GM12878 (cell line): ENCODE measurements at regions not wholly inside any gene's neighbourhood (a gene's known extent, or its start where the extent isn't known, plus 50 kb on each side); places are given as distances from the start of the nearest gene placed in this dataset.

ENCODE experiments used
- ATAC-seq: fragments of 200-7000 bp; cut with Tn5 transposase; 3 replicates; pipeline ENCODE4 v1.9.1; 2020; ENCODE audit warnings: mild to moderate bottlenecking, moderate library complexity
- BruUV-seq: library from RNA; stranded (reverse); fragments of 400-500 nt; replicated peaks from 2 replicates; lab custom pipeline; 2021; lab: Mats Ljungman, UMichigan
- CTCF ChIA-PET: fragments of 300-600 bp; sonication (Branson Sonifier 250); formaldehyde crosslinking; extraction: SDS; loops from one replicate; lab custom pipeline; 2021; ENCODE audit warnings: inconsistent platforms; lab: Yijun Ruan, JAX
- POLR2A ChIA-PET: fragments of 350-600 bp; formaldehyde crosslinking; extraction: SDS; loops from one replicate; lab custom pipeline; 2021; ENCODE audit warnings: inconsistent platforms; lab: Charles Lee
- RAD21 ChIA-PET: fragments of 300-600 bp; sonication (Branson Sonifier 250); formaldehyde crosslinking; loops from one replicate; lab custom pipeline; 2023; ENCODE audit warnings: antibody characterized with exemption; ENCODE audit not compliant: unreplicated experiment; lab: Charles Lee
- SMC1A ChIA-PET: fragments of 300-600 bp; sonication (Branson Sonifier 250); formaldehyde crosslinking; loops from one replicate; lab custom pipeline; 2023; ENCODE audit not compliant: unreplicated experiment, uncharacterized antibody; lab: Charles Lee
- DNase-seq: peaks from one replicate; pipeline ENCODE4 v3.0.0-alpha.2; 2011; ENCODE audit warnings: low read depth, low spot score
- FAIRE-seq: peaks from 3 replicates; lab custom pipeline; 2011; peaks lifted over from hg19 to GRCh38; lab: Jason Lieb, UNC
- H2AFZ ChIP-seq: 2 replicates; pipeline ENCODE4 v1.6.0; 2011; ENCODE audit warnings: low read depth, low read length, control low read depth; ENCODE audit not compliant: control insufficient read depth
- H3K27ac ChIP-seq: 2 replicates; pipeline ENCODE4 v1.5.1; 2011; ENCODE audit warnings: control low read depth; ENCODE audit not compliant: control insufficient read depth, insufficient read depth
- H3K27me3 ChIP-seq, 2 experiments: replicated peaks in 1 of 2; 2 replicates each; pipeline versions ENCODE4 v1.6.0 to v1.6.1; 2011; ENCODE audit warnings: low read length in 1 of 2; ENCODE audit not compliant: control insufficient read depth in 2 of 2, insufficient read depth in 2 of 2
- H3K36me3 ChIP-seq, 2 experiments: 2 replicates each; pipeline ENCODE4 v1.5.1; 2011; ENCODE audit warnings: low read length in 1 of 2; ENCODE audit not compliant: control insufficient read depth in 2 of 2, insufficient read depth in 2 of 2
- H3K4me1 ChIP-seq: 2 replicates; pipeline ENCODE4 v1.6.1; 2011; ENCODE audit warnings: mild to moderate bottlenecking, low read length, moderate library complexity, mixed read lengths; ENCODE audit not compliant: control insufficient read depth, insufficient read depth
- H3K4me2 ChIP-seq: 2 replicates; pipeline ENCODE4 v1.6.0; 2011; ENCODE audit warnings: control low read depth; ENCODE audit not compliant: control insufficient read depth, insufficient read depth
- H3K4me3 ChIP-seq: fragments of 200-600 bp; sonication (generic); 2 replicates; pipeline ENCODE4 v1.5.1; 2016
- H3K79me2 ChIP-seq: 2 replicates; pipeline ENCODE4 v1.6.0; 2011; ENCODE audit warnings: low read length; ENCODE audit not compliant: control insufficient read depth, insufficient read depth
- H3K9ac ChIP-seq: 2 replicates; pipeline ENCODE4 v1.8.0; 2011; ENCODE audit warnings: low read length, control low read depth, mixed read lengths; ENCODE audit not compliant: control insufficient read depth, insufficient read depth
- H3K9me3 ChIP-seq: replicated peaks from 3 replicates; pipeline ENCODE4 v1.5.1; 2011; ENCODE audit warnings: mild to moderate bottlenecking, low read length; ENCODE audit not compliant: control insufficient read depth, insufficient read depth
- H4K20me1 ChIP-seq: 2 replicates; pipeline ENCODE4 v1.6.0; 2011; ENCODE audit not compliant: control insufficient read depth, insufficient read depth
- DPF2 ChIP-seq: fragments of 450-650 bp; IDR thresholded peaks from 2 replicates; pipeline ENCODE4 v1.6.1; 2017; ENCODE audit warnings: mild to moderate bottlenecking
- EGR1 ChIP-seq, 2 experiments: IDR thresholded peaks; 1 replicate in 1 of 2; 2 replicates in 1 of 2; pipeline ENCODE4 v1.6.1; 2011 to 2012; ENCODE audit warnings: low read depth in 2 of 2, low read length in 2 of 2, borderline replicate concordance in 1 of 2, mild to moderate bottlenecking in 1 of 2, moderate library complexity in 1 of 2
- ZBTB4 ChIP-seq: fragments of 450-650 bp; formaldehyde crosslinking; IDR thresholded peaks from 2 replicates; pipeline ENCODE4 v1.4.0; 2022; ENCODE audit warnings: mild to moderate bottlenecking, moderate library complexity
- WGBS: methylation state at CpG from one replicate; pipeline ENCODE4 v1.1.6; 2016; ENCODE audit warnings: low lambda C conversion rate; ENCODE audit not compliant: insufficient replicate concordance, insufficient coverage; ENCODE audit errors: missing lambda C conversion rate; 5-methylcytosine and 5-hydroxymethylcytosine counted together
- in situ Hi-C: fragments of 300-500 bp; cut with MboI; formaldehyde crosslinking; loops from 9 replicates; pipeline ENCODE4 v1.14.3; 2018; ENCODE audit warnings: mixed read lengths
- intact Hi-C: fragments of 100-400 bp; cut with micrococcal nuclease; formaldehyde crosslinking; loops from one replicate; pipeline ENCODE4 v1.14.2; 2022; ENCODE audit not compliant: unreplicated experiment
- TF ChIP-seq, protein P1 (sequence below), 3 experiments: IDR thresholded peaks in 2 of 3; conservative IDR thresholded peaks in 1 of 3; 2 replicates each; pipeline ENCODE4 v1.5.1; 2011; ENCODE audit warnings: low read depth in 3 of 3, low read length in 3 of 3, mild to moderate bottlenecking in 3 of 3, control low read depth in 2 of 3, moderate library complexity in 2 of 3, inconsistent platforms in 1 of 3, mixed read lengths in 1 of 3; ENCODE audit not compliant: control insufficient read depth in 2 of 3, insufficient read depth in 1 of 3; ENCODE audit errors: extremely low read depth in 1 of 3

DNA sequence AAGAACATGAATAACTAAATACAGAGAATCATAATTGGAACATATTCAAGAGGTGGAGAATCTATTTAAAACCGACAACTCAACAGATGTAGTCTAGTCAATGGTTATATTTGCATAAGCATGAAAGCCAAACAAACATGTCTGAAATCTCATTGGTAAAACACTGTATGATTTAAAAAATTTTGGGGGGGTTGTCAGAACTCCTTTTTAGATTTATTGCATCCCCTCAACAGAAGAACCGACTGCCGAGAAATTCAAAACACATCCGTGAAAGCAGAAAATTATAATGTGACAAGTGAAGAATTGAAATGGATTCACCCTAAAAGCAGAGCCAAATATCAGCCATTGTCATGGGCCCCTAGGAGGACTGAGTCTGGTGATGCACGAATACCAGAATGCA, 633.4 kb upstream of the KCNMB2 start:
- intact Hi-C loops (no loop called here), in situ Hi-C loops (no loop called here)
- ChIA-PET SMC1A (no interaction called here), POLR2A (no interaction called here), RAD21 (no interaction called here), CTCF (no interaction called here)
- H3K4me1 ChIP-seq = no peaks in the 10 kb centered on the region
- no peak overlapping the region for H3K9ac ChIP-seq
- no peaks in the 10 kb centered on the region; the same call in 2 of the 3 replicates for H3K9me3 ChIP-seq
- TF ChIP-seq, protein P1, sequence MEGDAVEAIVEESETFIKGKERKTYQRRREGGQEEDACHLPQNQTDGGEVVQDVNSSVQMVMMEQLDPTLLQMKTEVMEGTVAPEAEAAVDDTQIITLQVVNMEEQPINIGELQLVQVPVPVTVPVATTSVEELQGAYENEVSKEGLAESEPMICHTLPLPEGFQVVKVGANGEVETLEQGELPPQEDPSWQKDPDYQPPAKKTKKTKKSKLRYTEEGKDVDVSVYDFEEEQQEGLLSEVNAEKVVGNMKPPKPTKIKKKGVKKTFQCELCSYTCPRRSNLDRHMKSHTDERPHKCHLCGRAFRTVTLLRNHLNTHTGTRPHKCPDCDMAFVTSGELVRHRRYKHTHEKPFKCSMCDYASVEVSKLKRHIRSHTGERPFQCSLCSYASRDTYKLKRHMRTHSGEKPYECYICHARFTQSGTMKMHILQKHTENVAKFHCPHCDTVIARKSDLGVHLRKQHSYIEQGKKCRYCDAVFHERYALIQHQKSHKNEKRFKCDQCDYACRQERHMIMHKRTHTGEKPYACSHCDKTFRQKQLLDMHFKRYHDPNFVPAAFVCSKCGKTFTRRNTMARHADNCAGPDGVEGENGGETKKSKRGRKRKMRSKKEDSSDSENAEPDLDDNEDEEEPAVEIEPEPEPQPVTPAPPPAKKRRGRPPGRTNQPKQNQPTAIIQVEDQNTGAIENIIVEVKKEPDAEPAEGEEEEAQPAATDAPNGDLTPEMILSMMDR (IDR thresholded peaks at IDR 0.05 in 2 of 3, conservative IDR thresholded peaks at IDR 0.05 in 1 of 3; ENCODE audit: control insufficient read depth in 2 of 3, extremely low read depth in 1 of 3, insufficient read depth in 1 of 3, low read depth in 3 of 3, low read length in 3 of 3) = no peak
- H4K20me1 ChIP-seq = no peaks in the 10 kb centered on the region
- WGBS = 48% methylated on average over 5 of the region's 5 CpGs
- no peak overlapping the region for H3K27ac ChIP-seq
- ATAC-seq (no peak), DNase-seq (no peak), FAIRE-seq (no peak)
- no peaks in the 10 kb centered on the region for H3K27me3 ChIP-seq
- H3K4me3 ChIP-seq = no peak overlapping the region
- no TSS peak for BruUV-seq
- no peaks in the 10 kb centered on the region for H3K36me3 ChIP-seq
- H3K79me2 ChIP-seq = no peaks in the 10 kb centered on the region
- no peak overlapping the region for H2AFZ ChIP-seq
- H3K4me2 ChIP-seq = no peak overlapping the region

DNA sequence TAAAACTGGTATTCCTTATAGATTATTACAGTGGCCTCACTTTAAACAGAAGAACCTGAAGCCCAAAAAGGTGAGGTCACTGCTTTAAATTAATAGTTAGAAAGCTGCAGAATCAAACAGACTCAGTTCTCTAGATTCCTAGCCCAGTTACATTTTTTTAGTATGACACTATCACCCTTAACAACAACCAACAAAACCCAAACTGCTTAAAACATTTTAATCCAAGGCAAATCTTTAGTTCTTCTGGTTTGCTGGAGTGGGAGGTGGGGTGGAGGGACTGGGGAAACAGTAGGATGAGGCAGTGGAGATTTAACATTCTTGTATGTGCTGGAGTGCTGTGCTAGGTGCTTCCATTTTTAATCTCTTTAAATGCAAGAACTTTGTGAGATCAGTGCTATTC, 631.6 kb upstream of the KCNMB2 start:
- H3K36me3 ChIP-seq = no peaks in the 10 kb centered on the region
- no peak for DNase-seq
- H3K27ac ChIP-seq = no peak overlapping the region
- TF ChIP-seq DPF2 (no peak), ZBTB4 (CRISPR knock-in tag) (no peak), EGR1 (IDR thresholded peaks at IDR 0.05; ENCODE audit: borderline replicate concordance in 1 of 2, low read depth in 2 of 2, low read length in 2 of 2) (no peak)
- no peak for FAIRE-seq
- H4K20me1 ChIP-seq = no peaks in the 10 kb centered on the region
- no peak for ATAC-seq
- H3K4me2 ChIP-seq = no peak overlapping the region
- no peaks in the 10 kb centered on the region for H3K79me2 ChIP-seq
- intact Hi-C loops = no loop called here
- H3K4me1 ChIP-seq = no peaks in the 10 kb centered on the region
- BruUV-seq = no TSS peak
- ChIA-PET SMC1A (no interaction called here), CTCF (no interaction called here), POLR2A (no interaction called here), RAD21 (no interaction called here)
- no peak overlapping the region for H3K4me3 ChIP-seq
- no peak overlapping the region for H2AFZ ChIP-seq
- H3K9me3 ChIP-seq = no peaks in the 10 kb centered on the region; the same call in 2 of the 3 replicates
- no peak overlapping the region for H3K9ac ChIP-seq
- H3K27me3 ChIP-seq = no peaks in the 10 kb centered on the region
- in situ Hi-C loops = no loop called here
